CD4-positive, alpha-beta T cell treated with Interleukin-12 subunit alpha and Interleukin-12 subunit beta, for 1 hour (primary cell): ENCODE measurements at regions not wholly inside any gene's neighbourhood (a gene's known extent, or its start where the extent isn't known, plus 50 kb on each side); places are given as distances from the start of the nearest gene placed in this dataset.

Experiments
- DNase-seq: peaks from one replicate; pipeline ENCODE4 v3.0.0-alpha.2; 2020

DNA sequence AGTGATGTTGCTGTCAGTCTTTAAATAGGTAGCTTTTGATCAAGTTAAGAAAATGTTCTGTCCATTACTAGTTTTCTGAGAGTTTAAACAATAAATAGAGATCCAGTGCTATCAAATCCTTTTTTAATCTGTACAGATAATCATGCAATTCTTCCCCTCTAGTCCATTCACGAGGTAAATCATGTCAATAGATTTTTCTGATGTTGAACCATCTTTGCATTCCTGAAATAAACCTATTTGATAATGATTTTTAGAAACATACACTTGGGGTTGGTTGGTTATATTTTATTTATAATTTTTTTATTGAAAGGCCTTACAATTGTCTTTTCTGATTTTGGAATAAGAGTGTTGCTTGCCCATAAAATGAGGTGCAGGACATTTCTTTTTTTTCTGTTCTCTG, 95.0 kb downstream of the FAM53A start:
- no peak for DNase-seq

DNA sequence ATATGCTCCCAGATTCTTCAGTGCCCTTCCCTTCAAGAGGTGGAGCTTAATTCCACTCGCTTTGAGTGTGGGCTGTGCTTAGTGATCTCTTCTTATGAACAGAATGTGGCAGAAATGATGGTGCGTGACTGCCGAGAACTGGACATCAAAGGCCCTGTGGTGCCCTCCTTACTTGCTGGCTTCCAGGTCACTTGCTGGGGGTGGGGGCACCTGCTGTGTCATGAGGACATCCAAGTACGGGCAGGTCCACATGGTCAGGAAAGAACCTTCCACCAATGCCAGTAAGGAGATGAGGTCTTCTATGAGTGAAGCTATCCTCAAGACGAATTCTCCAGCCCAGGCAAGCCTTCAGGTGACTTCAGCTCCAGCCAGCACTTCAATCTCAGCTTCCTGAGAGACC, 95.8 kb downstream of the FAM53A start:
- DNase-seq, result no peak

DNA sequence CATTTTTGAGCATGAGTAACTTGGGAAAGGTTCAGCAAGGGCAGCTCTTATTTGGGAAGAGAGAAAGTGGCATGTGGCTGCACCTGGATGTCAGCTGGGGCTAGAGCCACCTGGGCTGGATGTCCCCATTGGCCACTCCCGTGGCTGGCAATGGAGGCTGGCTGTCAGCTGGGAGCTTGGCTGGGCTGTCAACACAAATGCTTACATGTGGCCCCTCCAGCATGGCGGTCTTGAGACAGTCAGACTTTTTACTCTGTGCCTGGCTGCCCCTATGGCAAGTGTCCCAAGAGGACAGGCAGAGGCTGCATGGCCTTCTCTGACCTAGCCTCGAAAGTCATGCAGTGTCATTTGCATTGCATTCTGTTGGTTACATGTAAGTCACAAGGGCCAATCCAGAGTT, 99.6 kb downstream of the FAM53A start:
- DNase-seq, result no peak

DNA sequence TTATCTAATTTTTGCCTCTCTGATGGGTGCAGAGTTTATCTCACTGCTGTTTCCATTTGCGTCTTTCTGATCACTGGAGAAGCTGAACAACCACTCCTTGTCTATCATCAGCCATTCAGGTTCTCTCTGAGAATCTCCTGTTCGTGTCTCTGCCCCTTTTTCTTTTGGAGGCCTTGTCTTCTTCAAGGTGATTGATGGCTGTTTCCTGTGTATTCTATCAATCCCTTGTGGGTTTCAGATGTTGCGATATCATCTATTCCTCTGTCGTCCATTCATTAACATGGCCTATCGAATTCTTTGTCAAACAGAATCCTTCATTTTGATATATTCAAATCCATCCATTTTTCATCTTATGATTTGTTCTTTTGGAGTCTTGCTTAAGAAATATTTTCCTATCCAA, 100.3 kb downstream of the FAM53A start:
- no peak for DNase-seq

DNA sequence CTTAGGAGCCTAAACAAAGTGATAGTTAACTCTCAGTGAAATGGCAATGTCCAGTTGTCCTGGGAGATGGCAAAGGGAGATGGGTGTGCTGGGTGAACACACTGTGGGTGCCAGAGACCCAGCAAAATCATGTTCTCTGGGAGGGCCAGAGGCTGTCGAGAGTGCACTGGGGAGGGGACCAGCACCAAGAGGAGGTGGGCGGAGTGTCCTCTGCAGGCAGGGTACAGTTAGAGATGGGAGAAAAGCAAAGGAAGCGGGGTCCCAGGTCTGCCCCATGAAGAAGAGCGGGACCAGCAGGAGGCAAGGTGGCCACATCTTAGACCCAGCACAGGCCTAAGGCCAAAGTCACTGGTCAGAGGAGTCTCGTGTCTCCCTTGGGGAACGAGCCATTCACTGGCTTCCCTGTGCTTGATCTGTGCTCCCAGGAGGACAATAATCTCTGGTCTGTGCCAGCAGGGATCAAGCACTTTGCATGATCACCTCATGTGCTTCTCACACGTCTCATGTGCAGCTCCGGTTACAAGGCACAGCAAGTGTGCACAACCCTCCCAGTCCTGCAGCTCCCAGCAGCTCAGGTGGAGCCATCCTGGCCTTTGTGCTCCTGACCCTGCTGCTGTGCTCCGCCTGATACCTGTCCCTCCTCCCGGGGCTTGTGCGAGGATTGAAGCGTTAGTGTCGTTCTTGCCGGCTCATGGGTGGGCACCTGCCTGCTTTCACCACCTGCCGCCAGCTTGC, 100.9 kb downstream of the FAM53A start:
- no peak for DNase-seq

DNA sequence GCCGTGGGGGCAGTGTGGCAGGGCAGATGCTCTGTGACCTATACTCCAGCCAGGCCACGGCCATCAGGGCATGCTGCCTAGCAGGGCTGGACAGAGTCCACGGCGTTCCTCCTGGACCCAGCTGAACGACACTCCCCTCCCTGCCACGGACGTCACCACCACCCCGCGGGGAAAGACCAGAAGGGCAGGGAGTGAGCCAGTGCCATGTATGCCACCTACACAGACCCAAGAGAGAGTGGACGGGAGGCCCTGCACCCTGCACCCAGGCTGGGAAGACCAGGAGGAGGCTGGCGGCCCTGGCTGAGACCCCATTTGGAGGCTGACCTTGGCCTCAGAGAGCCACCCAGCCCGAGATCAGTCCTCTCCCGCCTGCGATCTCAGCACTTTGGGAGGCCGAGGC, 101.9 kb downstream of the FAM53A start:
- no peak for DNase-seq

DNA sequence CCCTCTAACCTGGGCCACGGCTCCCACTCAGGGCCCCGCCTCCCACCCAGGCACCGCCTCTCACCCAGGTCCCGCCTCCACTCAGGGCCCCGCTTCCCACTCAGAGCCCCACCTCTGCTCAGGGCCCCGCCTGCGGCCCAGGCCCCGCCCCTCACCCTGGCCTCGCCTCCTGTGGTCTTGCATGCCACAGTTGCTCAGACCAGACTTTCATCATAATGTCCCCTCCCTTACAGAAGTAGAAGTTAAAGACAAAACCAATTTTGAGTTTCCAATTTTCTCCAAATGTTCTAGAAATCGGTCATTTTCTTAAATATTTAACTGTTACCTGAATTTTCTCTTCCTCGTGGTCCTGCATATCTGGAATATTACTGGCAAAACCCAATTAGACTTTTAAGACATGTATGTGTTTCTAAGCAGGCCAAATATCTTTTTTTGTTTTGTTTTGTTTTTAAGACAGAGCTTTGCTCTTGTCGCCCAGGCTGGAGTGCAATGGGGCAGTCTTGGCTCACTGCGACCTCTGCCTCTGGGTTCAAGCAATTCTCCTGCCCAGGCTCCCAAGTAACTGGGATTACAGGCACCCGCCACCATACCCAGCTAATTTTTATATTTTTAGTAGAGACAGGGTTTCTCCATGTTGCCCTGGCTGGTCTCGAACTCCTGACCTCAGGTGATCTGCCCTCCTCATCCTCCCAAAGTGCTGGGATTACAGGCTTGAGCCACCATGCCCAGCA, 102.8 kb downstream of the FAM53A start:
- peak; percentile 94 for DNase-seq

DNA sequence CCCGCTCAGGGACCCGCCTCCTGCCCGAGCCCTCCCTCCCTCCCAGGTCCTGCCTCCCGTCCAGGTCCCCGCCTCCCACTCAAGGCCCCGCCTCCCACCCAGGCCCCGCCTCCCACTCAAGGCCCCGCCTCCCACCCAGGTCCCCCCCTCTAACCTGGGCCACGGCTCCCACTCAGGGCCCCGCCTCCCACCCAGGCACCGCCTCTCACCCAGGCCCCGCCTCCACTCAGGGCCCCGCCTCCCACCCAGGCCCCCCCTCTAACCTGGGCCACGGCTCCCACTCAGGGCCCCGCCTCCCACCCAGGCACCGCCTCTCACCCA, 103.5 kb downstream of the FAM53A start:
- peak; percentile 94 for DNase-seq

DNA sequence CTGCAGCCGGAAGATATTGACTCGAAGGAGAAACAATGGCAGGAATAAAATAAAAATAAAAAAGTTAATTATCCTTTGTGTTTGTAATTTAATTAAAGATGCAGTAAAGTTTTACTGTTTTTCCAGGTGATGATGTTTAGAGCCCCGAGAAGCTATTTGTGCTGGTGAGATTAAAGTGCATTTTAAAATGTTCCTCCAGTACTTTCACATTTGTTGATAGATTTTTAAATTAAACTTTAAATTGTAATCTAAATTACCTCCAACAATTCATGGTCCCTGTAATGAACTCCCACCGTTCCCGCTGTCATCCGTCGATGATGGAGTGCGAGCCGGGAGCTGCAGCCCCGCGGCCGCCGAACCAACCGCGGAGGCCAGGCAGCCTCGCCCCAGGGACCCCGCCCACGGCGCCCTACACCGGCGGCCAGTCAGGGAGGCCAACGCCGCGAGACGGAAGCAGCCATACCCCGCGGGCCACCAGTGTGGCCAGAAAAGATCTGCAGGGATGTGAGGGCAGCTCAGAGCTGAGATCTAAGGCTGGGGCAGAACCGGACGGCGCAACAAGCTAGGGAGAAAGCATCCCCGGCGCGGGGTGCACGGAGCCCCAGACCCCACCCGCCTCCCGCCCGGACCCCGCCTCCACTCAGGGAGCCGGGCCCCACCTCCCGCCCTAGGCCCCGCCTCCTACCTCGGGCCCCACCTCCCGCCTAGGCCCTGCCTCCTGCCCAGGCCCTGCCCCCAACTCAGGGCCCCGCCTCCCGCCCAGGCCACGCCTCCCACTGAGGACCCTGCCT, 104.0 kb downstream of the FAM53A start:
- DNase-seq, result peak; percentile 67

DNA sequence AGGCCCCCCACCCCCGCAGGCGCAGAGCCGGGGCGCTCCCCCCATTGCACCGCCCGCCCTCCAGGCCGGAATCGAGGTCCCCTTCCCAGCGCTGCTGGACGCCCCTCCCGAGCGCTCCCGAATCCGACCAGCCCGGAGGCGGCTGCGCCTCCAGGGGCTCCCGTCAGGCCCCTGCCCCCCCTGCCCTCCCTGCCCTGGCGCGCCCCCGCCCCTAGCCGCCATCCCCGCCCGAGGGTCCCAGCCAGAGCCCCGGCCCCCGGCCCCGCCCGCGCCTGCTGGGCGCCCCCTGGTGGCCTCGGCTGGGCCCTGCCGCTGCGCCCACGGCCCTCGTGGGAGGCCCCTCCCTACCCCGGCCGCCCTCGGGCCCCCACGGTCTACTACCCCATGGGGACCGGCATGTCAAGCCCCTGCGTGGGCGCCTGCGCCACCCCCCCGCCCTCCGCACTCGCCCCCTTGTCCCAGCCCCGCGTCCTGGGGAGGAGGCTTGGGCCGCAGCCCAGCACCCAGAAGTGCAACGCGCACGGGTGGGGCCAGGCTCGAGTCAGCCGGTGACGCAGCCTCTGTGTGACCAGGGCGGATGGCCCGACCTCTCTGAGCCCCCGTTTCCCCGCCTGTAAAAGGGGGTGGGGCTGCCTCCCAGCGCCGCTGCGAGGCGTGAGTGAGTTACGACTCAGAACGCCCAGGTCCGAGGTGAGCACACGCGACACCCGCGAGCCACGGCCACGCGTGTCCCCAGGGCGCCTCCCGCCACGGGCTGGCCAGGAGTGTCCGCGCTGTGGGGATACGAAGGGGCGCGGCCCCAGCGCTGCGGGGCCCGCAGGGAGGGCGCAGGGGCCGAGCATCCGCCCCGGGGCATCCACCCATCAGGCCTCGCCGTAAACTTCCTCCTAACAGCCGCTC, 104.9 kb downstream of the FAM53A start:
- DNase-seq, result peak; percentile 82

DNA sequence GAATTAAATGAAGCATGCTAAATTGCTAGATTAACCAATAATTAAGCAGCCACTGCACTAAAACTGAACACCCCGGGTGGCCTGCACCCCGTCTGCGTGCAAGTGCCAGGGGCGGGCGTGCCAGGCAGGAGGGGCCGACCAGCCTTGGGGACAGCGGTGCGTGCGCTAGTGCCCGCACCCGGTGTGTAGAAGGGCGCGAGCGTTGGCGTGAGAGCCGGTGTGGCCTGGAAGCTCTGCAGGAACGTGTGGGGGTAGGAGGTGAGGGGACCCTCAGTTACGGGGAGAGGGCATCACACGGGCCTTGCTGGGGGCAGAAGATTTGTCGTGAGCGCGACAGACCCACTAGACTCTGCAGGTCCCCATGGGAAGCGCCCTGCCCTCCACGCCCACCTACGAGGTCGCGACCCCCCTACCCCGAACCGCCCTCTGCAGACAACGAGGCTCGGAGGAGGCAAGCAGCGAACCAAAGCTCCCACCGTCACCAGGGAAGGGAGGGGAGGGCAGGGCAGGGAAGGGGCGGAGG, 105.8 kb downstream of the FAM53A start:
- no peak for DNase-seq

DNA sequence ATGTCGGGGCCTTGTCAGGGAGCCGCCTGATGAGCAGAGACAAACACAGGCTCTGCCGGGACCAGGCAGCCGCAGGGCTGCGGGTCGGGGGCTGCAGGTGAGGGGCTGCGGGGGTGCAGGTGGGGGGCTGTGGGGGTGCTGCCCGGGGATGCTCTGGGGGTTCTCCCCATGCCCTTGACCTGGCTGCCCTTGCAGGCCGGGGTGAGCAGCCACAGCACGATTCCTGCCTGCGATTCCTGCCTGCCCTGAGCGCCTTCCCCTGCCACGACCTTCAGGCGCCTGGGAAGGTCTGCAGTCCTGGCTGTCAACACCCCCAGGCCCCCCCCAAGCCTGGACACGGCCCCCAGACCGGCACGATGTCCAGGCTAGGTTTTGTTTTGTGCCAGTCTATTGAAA, 106.3 kb downstream of the FAM53A start:
- no peak for DNase-seq

DNA sequence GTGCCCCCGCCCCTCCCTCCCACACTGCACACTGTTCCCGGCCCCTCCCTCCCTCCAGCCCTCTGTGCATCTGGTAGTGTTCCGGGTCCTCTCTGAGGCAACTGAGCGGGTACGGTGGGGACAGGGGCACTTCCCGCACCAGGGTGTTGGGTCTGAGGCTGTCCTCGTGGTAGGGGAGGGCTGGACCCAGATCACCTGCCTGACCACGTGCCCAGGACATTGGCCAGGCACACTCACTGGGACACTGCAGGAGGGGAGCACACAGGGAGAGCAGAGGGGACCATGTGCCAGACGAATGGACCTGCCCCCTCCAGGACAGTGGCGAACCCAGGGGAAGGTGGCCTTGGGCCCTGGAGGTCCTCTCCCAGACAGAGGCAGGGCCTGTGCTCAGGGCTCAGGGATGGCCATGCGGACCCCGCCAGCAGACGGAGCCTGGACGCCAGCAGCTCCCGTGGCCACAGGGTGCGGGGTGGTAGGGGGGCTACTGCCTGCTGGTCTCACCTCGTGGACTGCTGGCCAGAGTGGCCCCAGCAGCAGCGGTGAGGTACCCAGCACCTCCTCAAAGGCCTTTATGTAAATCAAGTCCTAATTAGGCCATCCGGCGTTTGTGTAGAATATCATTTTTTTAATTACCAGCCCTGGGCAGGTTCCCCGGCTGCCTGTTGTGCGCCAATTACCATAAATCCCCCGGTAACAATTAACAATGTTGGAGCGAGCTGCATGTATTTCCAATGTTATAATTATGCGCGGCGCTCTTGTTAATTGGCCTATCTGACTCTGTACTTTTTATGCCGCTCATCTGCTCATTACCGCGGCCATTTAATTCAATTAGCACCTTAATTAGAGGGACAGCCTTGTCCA, 106.9 kb downstream of the FAM53A start:
- no peak for DNase-seq

DNA sequence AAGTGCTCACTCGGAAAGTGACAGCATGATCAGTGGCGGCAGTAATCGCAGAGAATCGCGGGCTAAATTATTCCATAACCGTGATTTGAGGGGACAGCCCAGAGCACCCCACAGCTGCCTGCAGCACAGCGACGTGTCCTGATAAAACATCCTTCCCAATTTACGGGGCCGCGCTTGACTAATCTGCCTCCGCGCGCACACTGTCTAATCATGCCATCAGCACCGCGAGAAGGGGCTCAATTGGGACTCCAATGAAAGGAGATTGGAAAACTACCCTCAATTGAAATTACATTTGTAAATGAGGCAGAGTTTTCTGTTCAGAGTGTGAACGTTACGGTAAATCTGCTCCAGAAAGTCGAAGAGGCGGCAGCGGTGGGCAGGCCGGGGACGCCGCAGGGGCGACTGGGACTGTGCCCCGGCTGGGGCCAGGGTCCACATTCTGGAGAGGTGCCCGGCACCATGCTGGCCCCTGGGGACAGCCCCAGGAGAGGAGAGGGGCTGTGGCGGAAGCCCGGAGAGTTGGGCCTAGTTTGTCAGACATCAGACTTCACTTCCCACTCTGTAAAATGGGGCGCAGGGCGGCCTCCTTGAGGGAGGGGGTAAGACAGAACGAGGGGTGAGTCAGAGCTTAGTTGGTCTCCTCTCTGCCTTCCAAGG, 107.7 kb downstream of the FAM53A start:
- no peak for DNase-seq

DNA sequence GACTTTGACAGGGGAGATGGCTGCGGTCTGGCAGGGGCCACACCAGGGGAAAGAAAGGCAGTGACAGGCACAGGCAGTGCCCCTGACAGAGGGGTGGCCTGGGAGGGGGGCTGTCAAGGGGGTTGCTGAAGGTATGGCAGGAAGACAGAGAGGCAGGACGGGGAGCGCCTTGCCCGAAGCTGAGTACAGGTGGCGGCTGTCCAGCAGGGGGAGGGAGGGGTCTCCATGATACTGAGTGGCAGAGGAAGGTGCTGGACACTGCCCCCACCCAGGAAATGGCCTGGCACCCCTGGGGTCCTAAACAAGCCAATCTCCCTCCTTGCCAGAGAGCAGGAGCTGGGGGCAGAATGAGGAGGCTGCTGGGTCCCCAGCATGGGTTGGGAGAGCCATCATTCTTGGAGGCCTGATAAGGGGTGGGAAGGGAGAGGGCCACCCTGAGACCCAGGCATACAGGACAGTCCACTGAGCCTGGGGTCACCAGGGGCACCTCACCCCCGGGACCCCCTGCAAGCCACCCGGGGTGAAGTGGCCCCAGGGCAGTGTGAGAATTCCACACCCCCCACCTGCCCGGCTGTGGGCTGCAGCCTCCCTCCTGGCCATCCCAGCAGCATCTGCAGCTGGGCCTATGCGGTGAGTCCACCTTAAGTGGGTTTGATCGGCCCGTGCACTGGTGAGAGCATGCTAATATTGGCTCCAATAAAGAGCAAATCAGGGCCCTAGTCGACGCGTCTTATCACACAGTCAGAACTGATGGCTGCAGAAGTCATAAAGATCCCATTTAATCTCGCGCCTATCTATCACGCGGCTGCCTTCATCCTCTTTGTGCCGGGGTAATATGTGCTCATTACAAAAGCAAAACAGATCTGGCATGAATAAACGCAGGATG, 108.5 kb downstream of the FAM53A start:
- DNase-seq, result no peak

DNA sequence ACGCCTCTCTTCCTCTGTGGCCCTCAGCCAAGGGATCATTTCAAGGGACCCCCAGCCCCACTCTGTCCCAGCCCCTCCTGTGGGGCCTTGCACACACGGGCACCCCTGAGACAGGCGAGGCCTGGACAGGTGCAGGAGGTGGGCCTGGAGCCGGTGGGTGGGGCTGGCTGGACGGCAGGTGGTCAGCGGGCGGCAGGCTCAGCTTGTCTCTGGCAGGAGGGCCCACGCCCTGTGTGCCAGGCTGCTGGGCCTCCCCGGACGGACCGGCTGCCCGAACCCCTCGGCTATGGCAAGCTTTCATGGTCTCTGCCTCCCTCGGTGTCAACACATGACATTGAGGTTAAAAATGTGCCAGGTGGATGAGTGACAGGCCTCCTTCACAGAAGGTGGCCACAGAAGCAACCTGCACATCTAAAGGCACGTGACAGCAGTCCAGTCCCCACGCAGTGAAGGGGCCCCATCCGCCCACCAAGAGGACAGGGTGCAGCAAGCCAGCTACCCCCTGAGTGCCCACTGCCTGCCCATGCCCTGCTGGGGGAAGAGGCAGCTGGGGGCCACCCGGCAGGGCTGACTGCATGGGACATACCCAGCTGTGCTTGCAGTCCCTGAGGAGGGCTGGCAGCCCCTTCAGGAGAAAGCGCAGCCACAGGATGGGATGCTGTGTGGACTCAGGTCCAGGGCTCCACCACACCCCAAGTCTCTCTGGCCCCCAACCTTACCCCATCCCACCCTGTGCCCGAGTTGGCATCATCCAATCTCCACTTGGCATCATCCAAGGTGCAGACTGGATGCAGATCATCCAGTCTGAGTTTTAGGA, 109.3 kb downstream of the FAM53A start:
- DNase-seq, result no peak

DNA sequence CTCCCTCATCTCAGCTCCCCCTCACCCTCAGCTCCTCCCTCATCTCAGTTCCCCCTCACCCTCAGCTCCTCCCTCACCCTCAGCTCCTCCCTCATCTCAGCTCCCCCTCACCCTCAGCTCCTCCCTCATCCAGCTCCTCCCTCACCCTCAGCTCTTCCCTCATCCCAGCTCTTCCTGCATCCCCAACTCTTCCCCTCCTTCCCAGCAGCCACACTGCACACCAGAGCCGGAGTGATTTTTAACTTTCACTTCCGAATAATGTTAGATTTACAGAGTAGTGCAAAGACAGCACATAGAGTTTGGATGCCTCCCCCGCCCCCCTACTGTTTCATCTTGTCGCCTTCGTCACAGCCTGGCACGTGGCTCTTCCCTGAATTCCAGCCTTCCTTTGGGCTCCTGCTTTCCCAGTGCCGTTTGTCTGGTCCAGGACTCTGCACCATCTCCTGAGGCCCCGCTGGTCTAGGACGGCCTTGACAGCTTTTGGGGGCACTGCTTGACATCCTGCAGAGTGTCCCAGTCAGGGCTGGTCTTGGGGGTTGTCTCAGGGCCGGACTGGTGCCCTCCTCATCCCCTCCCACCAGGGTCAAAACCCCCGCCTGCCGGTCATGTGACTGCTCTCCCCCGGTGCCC, 110.2 kb downstream of the FAM53A start:
- DNase-seq, result no peak

DNA sequence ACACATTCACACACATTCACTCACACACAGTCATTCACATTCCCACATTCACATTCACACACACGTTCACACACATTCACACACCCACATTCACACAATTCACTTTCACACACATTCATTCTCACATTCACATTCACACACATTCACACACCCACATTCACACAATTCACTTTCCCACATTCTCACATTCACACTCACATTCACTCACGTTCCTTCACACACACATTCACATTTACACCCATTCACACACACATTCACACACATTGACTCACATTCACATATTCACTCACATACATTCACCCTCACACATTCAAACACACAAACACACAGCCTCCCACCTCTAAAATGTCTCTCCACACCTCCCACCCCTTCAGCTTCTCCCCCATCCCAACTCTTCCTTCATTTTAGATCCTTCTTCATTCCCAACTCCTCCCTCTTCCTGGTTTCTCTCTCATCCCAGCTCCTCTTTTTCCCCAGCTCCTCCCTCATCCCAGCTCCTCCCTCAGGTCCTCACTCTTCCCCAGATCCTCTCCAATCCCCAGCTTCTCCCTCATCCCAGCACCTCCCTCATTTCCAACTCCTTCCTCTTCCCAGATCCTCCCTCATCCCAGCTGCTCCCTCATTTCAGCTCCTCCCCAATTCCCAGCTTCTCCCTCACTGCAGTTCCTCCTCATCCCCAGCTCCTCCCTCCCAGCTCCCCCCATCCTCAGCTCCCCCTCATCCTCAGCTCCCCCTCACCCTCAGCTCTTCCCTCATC, 111.0 kb downstream of the FAM53A start:
- DNase-seq, result no peak
